GM18517 (cell line): ENCODE measurements at regions not wholly inside any gene's neighbourhood (a gene's known extent, or its start where the extent isn't known, plus 50 kb on each side); places are given as distances from the start of the nearest gene placed in this dataset.

Source experiments
- ATAC-seq: cut with Tn5 transposase; IDR thresholded peaks from one replicate; pipeline ENCODE4 v1.9.1; 2021; ENCODE audit warnings: mild to moderate bottlenecking, moderate library complexity; ENCODE audit not compliant: unreplicated experiment

DNA sequence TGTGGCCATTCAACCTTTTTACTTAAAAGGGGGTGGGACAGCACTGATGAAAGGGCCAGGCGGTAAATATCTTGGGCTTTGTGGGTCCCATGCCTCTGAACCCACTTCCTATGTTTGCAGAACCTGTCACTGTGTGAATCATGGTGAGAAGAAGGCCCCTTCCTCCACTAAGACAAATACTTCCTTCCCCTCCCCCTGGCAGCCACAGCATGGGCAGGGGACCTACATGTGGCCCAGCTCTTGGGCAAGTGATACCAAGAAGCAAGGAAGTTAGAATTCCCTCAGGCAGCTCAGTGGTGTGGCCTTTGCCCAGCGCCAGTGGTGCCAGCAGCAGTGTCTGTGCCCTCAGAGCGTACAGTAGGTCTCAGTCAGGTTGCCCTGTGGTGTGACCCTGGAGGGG is 168.6 kb downstream of the TRIM33 start:
- no peak for ATAC-seq

DNA sequence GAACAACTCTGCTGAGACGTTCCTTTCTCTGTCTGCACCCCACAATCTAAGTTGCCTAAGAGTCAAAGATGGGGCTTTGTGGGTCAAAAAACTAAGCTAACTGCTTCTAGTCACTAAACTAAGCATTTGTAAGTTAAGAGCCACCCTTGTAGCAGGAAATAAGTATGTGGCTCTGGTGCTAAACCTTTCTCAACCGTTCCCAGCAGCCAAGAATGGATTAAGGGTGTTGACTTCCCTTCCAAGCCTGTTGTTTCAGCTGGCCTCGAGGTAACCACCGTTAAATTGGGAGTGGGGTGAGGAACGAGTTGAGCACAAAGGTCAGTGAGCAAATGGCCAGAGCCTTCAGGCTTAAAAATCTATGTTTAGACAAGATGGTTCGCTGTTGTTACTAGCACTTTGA is 169.1 kb downstream of the TRIM33 start:
- no peak for ATAC-seq

DNA sequence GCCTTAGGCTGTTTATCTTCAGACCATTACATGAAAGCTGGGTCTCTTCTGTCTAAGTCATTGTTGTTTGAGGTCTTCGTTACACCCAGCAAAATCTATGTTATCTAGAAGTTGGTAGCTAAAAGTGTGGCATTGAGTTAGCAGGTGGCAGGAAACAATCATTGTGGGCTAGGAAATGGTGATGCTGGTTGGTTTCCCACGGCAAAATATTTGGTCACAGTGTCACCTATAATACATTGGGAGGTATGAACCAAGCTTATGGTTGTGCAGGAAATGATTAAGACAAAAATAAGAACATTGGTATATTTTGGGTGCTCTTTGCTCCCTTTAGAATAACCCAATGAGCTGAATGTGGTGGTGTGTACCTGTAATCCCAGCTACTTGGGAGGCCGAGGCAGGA is 169.7 kb downstream of the TRIM33 start:
- ATAC-seq, result no peak

DNA sequence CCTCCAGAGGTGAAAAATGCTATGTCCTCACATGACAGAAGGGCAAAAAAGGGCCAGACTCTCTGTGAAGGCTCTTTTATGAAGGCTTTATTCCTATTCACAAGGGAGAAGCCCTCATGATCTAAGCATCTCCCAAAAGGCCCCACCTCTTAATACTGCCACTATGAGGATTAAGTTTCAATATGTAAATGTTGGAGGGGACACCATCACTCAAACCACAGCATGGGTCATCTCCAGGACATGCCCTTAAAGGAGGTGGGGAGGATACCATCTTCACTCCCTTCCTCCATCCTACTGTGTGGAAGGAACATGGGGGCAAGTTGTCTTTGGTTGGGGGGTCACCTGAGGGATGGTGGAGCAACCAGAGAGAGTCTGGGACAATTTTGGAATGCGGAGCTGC is 170.1 kb downstream of the TRIM33 start:
- ATAC-seq, result no peak

DNA sequence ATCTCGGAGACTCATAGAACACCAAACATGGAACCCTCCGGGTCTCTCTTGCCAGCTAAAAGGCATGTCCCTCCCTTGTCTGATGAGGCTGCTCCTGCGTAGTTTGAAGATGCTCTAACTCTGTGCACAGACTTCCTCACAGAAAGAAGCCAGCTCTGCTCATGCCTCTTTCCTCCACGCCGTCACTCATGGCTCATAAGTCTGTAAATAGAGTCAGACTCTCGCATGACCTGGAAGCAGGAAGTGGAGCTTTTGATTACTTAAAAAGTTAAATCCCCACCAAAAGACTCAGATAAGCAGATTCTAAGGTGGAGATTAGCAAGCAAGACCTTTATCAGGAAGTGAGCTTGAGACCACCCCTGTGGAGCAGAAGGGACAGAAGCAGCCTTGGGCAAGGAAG is 171.6 kb downstream of the TRIM33 start:
- no peak for ATAC-seq

DNA sequence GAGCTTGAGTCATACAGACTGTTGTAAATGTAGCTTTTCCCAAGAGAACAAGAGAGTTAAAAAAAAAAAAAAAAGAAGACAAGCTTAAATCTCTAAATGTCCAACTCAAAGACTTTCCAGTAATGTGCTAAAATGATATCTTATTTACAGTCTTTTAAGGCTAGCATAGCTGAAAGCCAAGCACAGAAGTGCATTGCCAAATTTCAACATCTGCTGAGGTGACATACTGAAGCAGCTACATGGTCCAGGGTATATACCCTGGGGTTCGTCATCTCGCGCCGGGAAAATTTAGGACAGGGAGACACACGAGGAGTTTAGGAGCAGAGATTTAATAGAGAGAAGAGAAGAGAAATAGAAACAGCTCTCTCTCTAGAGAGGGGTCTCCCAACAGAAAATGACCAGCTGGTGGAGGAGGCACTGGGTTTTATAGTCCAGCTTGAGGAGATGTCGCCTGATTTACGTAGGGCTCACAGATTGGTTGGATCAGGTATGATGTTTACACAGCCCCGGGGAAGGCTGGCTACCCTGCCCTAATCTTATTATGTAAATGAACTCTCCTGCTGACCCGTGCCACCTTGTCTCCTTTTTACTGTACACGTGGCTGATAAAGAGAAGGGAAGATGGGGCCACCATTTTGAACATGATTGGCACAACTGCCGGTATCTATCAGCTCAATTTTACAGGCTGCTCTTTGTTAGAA is 172.7 kb downstream of the TRIM33 start:
- ATAC-seq, result no peak

DNA sequence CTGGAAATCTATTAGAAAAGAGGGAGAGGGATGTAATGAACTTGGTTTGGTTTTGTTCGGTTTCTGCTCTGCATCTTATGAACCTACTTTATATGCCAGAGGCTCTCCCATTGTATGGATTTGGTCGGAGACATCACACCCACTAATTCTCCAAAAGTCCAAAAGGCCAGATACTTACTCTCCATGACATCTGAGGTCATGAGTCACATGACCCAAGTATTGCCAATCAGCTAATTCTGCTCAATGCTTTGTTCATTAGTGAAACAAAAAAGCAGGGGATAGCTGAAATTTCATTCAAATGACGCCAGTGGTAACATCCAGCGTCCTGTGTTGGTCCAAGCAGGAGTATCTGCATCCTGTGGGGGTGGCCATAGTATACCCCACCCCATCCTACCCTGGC is 173.6 kb downstream of the TRIM33 start:
- no peak for ATAC-seq

DNA sequence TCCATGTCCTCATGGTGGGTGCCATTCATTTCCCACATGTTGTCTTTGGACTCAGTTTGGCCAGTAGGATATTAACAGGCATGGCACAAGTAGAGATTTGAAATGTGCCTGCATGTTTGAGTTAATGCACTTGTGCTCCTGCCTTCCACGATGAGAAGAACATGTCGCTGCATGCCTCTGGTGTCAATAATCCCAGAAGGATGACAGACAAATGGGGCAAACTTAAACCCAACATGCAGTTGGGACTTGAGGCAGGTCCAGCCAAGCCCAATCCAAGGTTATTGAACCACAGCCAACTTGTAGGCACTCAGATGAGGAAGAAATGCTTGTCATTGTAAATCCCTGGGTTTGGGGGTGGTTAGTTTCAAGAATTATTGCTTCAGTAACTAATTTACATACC is 174.6 kb downstream of the TRIM33 start:
- ATAC-seq, result no peak

DNA sequence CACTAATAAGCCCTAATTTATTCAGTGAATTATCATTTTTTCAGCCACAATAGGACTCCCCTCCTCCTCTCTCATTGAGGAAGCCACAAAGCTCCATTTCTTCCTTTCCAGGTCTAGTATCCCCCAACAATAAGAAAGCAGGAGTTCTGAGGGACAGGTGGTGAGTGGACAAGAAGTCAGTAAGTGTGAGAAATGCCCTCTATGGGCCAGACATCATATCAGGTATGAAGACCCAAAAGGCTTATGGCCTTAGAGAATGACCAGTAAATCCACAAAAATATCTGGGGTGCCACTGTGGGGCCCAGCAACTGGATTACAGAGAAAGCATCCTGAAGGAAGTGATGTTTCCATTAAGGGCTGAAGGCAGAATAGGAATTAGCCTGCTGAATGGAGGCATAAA is 175.7 kb downstream of the TRIM33 start:
- no peak for ATAC-seq

DNA sequence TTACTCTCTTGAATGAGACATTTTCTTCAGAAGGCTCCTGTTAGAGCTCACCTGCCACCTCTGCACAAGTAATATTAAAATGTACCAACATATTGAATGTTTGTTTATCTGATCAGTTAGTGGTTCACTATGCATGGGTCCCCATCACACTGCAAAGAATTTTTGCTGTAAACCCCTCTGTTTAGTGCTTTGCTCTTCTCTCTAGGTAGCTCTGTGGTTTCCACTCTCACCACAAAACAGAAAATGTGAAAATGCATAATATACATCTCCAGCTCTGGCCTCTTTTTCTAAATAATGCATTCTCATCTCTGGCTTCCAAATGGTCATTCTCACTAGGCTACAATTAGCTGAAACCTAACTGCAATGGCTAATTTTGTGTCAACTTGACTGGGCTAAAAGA is 176.7 kb downstream of the TRIM33 start:
- no peak for ATAC-seq

DNA sequence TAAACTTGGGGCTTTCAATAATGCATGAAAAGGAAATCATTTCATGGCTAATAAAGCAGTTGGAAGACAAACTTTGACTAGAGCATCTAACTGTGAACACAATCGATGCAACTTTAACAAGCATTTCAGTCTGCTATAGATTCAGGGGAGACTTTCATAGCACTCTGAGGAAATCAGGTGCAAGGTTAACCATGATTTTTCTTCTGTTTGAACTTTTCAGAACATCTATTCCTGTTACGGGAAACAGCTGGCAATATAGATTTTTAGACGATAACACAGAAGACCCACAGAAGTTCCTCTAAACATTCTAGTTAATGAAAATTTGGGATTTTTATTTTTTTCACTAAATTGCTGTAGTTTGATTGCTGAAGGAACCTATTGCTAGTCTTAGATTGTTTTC is 177.3 kb downstream of the TRIM33 start:
- no peak for ATAC-seq

DNA sequence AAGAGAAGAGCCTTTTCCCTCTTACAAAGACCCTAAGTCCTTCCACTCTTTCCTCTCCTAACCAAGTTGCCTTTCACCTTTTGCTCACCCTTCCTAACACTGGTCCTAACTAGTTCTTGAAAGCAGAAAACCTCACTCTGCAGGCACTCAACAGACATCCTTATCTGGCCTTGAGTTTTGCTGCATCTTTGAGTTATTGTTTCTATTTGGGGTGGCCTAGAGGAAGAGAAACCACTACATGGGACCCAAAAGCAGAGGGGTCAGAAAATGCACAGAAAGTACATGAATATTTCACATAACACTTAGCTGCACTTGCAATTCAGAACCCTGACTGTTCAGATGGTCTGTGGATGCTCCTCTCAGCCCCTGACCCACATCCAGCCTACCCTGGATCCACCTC is 178.3 kb upstream of the SYT6 start:
- ATAC-seq, result no peak

DNA sequence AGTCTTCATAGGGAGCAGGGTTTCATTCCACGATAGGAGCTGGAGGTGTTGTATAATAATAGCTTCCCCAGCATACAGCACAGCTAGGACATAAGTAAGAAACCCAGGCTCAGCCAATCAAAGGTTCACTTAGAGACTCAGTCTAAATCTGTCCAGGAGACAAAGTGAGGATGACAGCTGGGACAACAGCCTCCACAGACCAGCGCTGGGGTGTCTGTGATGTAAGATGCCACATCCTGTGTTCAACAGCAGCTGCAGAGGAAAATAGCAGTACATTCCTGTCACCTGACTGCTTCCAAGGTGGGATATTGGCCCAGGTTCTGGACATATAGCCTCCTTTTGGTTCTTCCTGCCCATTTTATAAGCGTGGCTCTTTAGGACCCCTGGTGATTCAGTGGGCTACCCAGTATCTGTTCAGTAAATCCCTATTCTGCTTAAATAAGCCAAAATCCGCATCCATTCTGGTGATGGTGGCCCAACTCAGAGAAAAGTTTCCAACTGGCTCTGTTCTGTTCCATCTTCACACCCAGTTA is 176.8 kb upstream of the SYT6 start:
- no peak for ATAC-seq

DNA sequence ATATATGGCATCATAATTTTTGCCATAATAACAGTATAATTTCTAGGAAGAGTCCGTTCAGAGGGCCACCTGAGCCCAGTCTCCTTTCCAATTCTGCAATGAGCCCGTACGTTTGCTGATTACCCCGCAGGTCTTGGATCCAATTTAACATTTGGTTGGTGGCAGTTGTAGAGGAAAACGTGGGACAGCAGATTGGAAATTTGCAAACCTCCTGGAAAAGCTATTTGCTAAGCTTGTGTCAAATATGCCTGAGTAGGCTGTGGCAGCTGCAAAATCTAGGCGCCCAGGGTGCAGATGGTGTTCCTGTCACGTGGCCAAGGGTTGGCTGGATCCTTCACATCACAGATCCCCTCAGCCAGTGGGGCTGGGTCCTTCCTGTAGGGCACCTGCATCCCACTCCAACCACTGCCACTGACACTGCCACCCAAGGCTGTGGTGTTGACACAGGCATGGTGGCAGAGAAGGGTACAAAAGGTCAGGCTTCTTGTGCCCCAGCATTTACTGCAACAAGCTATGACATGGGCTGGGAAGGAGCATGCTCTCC is 174.8 kb upstream of the SYT6 start:
- ATAC-seq, result no peak

DNA sequence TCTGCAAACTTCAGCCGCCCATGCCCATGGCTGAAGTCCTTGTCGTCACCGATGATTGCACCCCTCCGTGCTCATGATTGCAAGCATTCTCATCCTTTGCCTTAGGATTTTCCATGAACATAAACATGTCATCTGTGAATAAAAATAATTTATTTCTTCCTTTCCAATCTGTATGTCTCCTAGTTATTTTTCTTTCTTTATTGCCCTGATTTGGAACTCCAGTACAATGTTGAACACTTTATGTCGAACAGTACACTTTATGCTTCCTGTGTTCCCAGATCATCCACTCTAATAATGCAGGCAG is 170.9 kb upstream of the SYT6 start:
- ATAC-seq, result no peak

DNA sequence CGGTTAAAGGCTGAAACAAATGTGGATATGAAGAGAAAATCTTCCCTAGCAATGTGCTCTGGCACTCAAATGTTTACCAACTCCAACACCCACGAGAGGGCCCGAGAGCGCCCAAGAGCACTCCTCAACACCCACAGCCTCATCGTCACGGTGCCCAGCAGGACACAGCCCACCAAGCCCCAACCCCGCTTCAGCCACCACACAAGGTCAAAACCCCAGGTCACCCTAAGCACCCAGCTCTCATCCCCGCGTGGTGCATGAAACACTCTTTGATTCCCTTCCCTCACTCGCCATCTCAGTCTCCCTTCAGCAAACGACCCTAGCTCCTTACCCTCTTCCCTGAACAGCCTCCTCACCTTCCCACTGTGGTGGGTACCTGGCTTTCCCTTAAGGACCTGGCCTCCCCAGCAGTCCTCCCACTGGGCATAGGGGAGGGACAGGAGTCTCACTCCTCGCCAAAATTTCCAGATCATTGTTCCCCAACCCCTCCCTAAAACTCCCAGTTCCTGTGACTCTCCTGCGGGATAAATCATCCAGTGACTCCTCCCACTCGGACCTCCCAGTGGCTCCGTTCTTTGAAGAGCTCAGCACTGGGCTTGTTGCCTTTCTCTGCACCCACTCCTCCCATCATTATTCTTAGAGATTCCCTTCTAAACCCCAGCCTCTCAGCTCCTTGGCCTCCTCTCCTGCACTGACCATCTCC is 170.4 kb upstream of the SYT6 start:
- ATAC-seq, result no peak

DNA sequence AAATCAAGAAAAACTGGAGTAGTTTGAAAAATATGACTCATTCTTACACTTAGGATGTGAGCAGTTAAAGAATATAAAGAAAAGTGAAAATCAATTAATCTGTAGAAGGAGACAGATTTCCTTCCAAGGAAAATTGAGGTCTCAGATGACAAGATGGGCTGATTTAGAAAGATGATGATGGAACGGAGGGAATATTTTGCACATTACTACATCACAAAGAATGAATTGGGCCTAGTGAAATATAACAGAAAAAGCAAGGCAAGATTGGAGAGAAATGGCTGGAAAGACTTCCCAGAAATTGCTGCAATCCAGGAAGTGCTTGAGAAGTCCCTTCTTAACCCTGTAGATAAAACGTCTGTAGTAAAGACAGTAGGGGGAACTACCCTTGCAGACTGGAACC is 169.1 kb upstream of the SYT6 start:
- ATAC-seq, result no peak

DNA sequence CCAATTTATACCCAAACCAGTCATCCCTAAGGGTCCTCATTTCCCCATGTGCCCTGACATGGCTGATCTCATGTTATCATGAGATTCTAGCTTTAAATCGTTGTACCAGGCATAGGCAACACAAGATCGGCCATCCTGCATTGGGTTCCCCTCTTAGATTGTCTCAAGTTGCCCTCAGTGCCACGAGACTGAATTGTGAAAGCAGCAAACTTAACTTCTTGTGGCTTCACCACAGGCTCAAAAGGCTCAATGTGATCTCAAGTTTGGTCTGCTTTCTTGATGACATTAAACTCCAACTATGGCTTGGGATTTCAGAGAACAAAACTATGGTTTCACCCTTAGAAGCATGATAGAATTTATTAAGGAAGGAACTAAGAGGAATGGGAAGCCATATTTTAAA is 168.5 kb upstream of the SYT6 start:
- ATAC-seq, result no peak

DNA sequence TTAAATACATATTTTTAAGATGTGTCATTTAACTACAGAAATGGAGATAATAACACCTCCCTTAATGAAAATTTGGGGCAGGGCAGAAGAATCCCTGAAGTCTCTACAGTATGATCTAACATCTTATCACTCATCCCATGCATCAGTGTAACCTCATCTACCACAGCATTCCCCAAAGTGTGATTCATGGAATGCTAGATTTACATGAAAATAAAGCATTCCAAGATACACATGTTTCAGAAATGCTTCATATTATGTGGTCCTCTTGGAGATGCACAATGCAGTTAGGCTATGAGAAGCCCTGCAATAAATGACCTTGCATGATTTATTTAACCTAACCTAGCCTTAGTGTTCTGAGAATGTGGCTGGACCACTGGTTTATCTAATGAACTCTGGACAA is 166.9 kb upstream of the SYT6 start:
- ATAC-seq, result no peak

DNA sequence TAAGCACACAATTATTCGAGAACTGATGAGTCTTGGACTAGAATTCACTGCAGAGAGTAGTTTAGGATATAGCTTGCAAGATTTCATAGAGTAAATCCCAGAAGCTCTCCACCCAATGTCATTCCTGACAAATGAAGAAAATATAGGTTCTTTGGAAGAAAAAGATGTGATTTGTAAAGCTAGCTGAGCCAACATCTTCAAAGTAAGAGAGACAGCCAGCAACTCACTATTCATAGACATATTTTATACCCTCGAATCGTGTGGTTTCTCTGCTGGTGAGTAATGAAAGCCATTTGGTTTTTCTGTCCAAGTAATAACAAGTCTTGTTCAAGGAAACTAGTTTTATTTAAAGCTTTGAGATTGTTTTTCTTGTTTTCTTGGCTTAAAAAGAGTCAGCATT is 165.7 kb upstream of the SYT6 start:
- ATAC-seq, result no peak

DNA sequence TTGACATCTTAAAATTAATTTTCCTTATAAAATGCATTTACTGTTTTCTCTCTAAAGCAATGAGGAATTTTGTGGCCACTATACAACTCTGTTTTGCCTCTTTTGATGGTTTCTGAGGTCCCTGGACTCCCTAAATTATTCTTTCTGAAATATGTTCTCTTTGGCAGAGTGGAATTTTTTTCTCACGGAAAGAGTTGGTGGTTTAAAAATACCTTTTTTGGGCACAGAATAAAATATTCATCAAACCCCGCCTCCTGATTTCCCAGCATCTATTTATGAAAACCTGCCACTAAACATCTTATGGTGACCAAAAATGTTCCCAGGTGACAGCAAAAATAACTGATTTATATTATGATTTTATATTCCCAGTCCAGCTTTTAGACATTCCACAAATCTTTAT is 165.3 kb upstream of the SYT6 start:
- no peak for ATAC-seq

DNA sequence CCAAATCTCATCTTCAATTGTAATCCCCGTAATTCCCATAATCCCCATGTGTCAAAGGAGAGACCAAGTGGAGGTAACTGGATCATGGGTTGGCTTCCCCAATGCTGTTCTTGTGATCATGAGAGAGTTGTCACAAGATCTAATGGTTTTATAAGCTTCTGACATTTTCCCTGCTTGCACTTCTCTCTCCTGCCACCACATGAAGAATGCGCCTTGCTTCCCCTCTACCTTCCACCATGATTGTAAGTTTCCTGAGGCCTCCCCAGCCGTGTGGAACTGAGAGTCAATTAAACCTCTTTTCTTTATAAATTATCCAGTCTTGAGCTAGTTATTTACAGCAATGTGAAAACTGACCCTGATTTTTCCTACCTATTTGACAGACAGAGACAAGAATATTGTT is 162.5 kb upstream of the SYT6 start:
- no peak for ATAC-seq

DNA sequence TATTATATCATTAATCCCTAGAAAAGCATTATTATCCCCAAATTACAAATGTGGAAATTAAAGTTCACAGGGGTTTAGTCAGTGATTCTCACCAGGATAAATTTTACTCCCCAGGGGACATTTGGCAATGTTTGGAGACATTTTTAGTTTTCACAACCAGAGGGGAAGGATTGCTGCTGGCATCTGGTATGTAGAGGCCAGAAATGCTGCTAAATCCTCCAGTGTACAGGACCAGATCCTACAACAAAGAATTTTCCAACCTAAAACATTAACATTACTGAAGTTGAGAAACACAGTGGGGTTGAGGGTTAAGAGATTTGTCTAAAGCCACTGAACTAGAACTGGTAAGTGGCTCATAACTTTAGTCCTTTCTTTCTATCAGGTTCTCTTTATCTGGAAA is 162.0 kb upstream of the SYT6 start:
- no peak for ATAC-seq
